ENCODE measurements at regions not wholly inside any gene's neighbourhood (a gene's known extent, or its start where the extent isn't known, plus 50 kb on each side); places are given as distances from the start of the nearest gene placed in this dataset.

GRCh38 chr4:71243091-71243833, 95.6 kb upstream of the SLC4A4 start:
- DNase-seq: no peak

GRCh38 chr4:71247706-71248105, 91.1 kb upstream of the SLC4A4 start:
- no peak for DNase-seq

GRCh38 chr4:71251261-71251660, 87.6 kb upstream of the SLC4A4 start:
- no peak for DNase-seq

GRCh38 chr4:71253545-71253944, 85.3 kb upstream of the SLC4A4 start:
- no peak for DNase-seq

GRCh38 chr4:71254451-71255012, 84.3 kb upstream of the SLC4A4 start:
- DNase-seq: no peak

- DNase-seq: no peak
Observed at GRCh38 chr4:71255976-71256375, 82.8 kb upstream of the SLC4A4 start.

GRCh38 chr4:71257761-71258160, 81.1 kb upstream of the SLC4A4 start:
- no peak for DNase-seq

- no peak for DNase-seq
Observed at GRCh38 chr4:71258323-71258722, 80.5 kb upstream of the SLC4A4 start.

- DNase-seq: no peak
Observed at GRCh38 chr4:71259280-71259679, 79.5 kb upstream of the SLC4A4 start.

- no peak for DNase-seq
Observed at GRCh38 chr4:71259911-71260331, 78.9 kb upstream of the SLC4A4 start.

- no peak for DNase-seq
Observed at GRCh38 chr4:71260544-71260943, 78.3 kb upstream of the SLC4A4 start.

- DNase-seq: no peak
Observed at GRCh38 chr4:71261001-71261400, 77.8 kb upstream of the SLC4A4 start.

- no peak for DNase-seq
Observed at GRCh38 chr4:71261633-71262121, 77.1 kb upstream of the SLC4A4 start.

GRCh38 chr4:71262161-71262560, 76.7 kb upstream of the SLC4A4 start:
- DNase-seq: no peak

GRCh38 chr4:71266090-71266794, 72.6 kb upstream of the SLC4A4 start:
- no peak for DNase-seq

GRCh38 chr4:71267244-71267643, 71.6 kb upstream of the SLC4A4 start:
- DNase-seq: no peak

GRCh38 chr4:71268166-71268565, 70.7 kb upstream of the SLC4A4 start:
- DNase-seq: no peak

- DNase-seq: no peak
Observed at GRCh38 chr4:71269233-71269632, 69.6 kb upstream of the SLC4A4 start.

- no peak for DNase-seq
Observed at GRCh38 chr4:71270901-71271300, 67.9 kb upstream of the SLC4A4 start.

GRCh38 chr4:71272976-71273375, 65.8 kb upstream of the SLC4A4 start:
- no peak for DNase-seq

GRCh38 chr4:71275004-71275403, 63.8 kb upstream of the SLC4A4 start:
- no peak for DNase-seq

- DNase-seq: no peak
Observed at GRCh38 chr4:71275570-71275969, 63.2 kb upstream of the SLC4A4 start.

GRCh38 chr4:71277353-71277752, 61.5 kb upstream of the SLC4A4 start:
- no peak for DNase-seq

- no peak for DNase-seq
Observed at GRCh38 chr4:71283642-71284257, 55.1 kb upstream of the SLC4A4 start.

Data from NCI-H446 treated with DMSO at 0.1 percent for 48 hours (cell line).